CD4-positive, alpha-beta T cell (primary cell): ENCODE measurements at regions not wholly inside any gene's neighbourhood (a gene's known extent, or its start where the extent isn't known, plus 50 kb on each side); places are given as distances from the start of the nearest gene placed in this dataset.

Source experiments
- ATAC-seq: fragments of 200-7000 bp; cut with Tn5 transposase; one replicate; pipeline ENCODE4 v1.10.0; 2022; ENCODE audit warnings: mild to moderate bottlenecking; ENCODE audit not compliant: poor library complexity
- CTCF ChIA-PET: fragments of 350-600 bp; sonication (Branson Sonifier 250); formaldehyde crosslinking; loops from one replicate; lab custom pipeline; 2021; ENCODE audit warnings: antibody characterized with exemption, inconsistent platforms; lab: Charles Lee
- POLR2A ChIA-PET: fragments of 350-600 bp; sonication (Branson Sonifier 250); formaldehyde crosslinking; loops from one replicate; lab custom pipeline; 2021; ENCODE audit warnings: antibody characterized with exemption, inconsistent platforms; lab: Charles Lee
- DNase-seq, 14 experiments: peaks; one replicate each; pipeline ENCODE4 v3.0.0-alpha.2; 2013 to 2020; ENCODE audit warnings: mixed read lengths in 2 of 14
- H3K27ac ChIP-seq, 2 donors: one replicate each; pipeline versions ENCODE4 v1.5.1 to v1.7.0; 2013; ENCODE audit warnings: low read length in 2 of 2, low read depth in 1 of 2, mild to moderate bottlenecking in 1 of 2
- H3K27me3 ChIP-seq, 2 experiments: 1 replicate in 1 of 2; 2 replicates in 1 of 2; pipeline versions ENCODE4 v1.6.1 to v1.7.0; 2013; ENCODE audit warnings: low read length in 2 of 2, control low read depth in 1 of 2, mild to moderate bottlenecking in 1 of 2, moderate library complexity in 1 of 2; ENCODE audit not compliant: insufficient read depth in 2 of 2, control insufficient read depth in 1 of 2
- H3K36me3 ChIP-seq: one replicate; pipeline ENCODE4 v1.6.1; 2013; ENCODE audit warnings: low read length, control low read depth; ENCODE audit not compliant: insufficient read depth
- H3K4me1 ChIP-seq: one replicate; pipeline ENCODE4 v1.6.1; 2013; ENCODE audit warnings: low read length, control low read depth; ENCODE audit not compliant: insufficient read depth
- H3K4me3 ChIP-seq: one replicate; pipeline ENCODE4 v1.5.1; 2013; ENCODE audit warnings: mild to moderate bottlenecking, low read length, moderate library complexity
- H3K9me3 ChIP-seq, 2 experiments: 1 replicate in 1 of 2; 2 replicates in 1 of 2; pipeline versions ENCODE4 v1.6.1 to v1.7.0; 2013; ENCODE audit warnings: low read length in 2 of 2, mild to moderate bottlenecking in 2 of 2, control low read depth in 1 of 2, moderate library complexity in 1 of 2; ENCODE audit not compliant: control insufficient read depth in 1 of 2, insufficient read depth in 1 of 2
- H3K27ac Mint-ChIP-seq: one replicate; pipeline ENCODE4 v1.8.0; 2020; ENCODE audit warnings: mixed read lengths
- H3K27me3 Mint-ChIP-seq: one replicate; pipeline ENCODE4 v1.8.0; 2021; ENCODE audit warnings: mixed read lengths
- H3K36me3 Mint-ChIP-seq: one replicate; pipeline ENCODE4 v1.8.0; 2021; ENCODE audit warnings: low read depth, mixed read lengths
- H3K4me1 Mint-ChIP-seq: one replicate; pipeline ENCODE4 v1.8.0; 2021; ENCODE audit warnings: low read depth, mixed read lengths
- H3K4me3 Mint-ChIP-seq: one replicate; pipeline ENCODE4 v1.8.0; 2020; ENCODE audit warnings: mild to moderate bottlenecking, mixed read lengths
- H3K9me3 Mint-ChIP-seq: one replicate; pipeline ENCODE4 v1.8.0; 2020; ENCODE audit warnings: mixed read lengths
- CTCF ChIP-seq: fragments of 200-600 bp; IDR thresholded peaks from one replicate; pipeline ENCODE4 v1.8.0; 2022; ENCODE audit warnings: antibody characterized with exemption, mild to moderate bottlenecking
- intact Hi-C, 2 experiments: fragments of 100-400 bp; cut with DNase I in 1 of 2; cut with micrococcal nuclease in 1 of 2; formaldehyde crosslinking; loops; one replicate each; pipeline versions ENCODE4 v1.15.1 to v1.9.0; 2023 to 2025; cut with DNase I, micrococcal nuclease

GRCh38 chr4:149280806-149281205 lies 534.8 kb downstream of the IQCM start:
- no peak for DNase-seq
- no peaks in the 10 kb centered on the region for H3K27me3 ChIP-seq
- H3K27ac ChIP-seq = no peak overlapping the region
- H3K4me1 Mint-ChIP-seq = no peaks in the 10 kb centered on the region
- H3K27me3 Mint-ChIP-seq = no peaks in the 10 kb centered on the region
- TF ChIP-seq CTCF = no peak
- H3K9me3 ChIP-seq = no peaks in the 10 kb centered on the region
- no peak overlapping the region for H3K4me3 ChIP-seq
- intact Hi-C loops = no loop called here
- H3K36me3 Mint-ChIP-seq = no peaks in the 10 kb centered on the region
- H3K4me1 ChIP-seq = no peaks in the 10 kb centered on the region
- H3K4me3 Mint-ChIP-seq = no peak overlapping the region
- H3K27ac Mint-ChIP-seq = no peak overlapping the region
- ATAC-seq = no peak
- no peaks in the 10 kb centered on the region for H3K36me3 ChIP-seq
- no peaks in the 10 kb centered on the region for H3K9me3 Mint-ChIP-seq
- CTCF ChIA-PET = no interaction called here
- POLR2A ChIA-PET = no interaction called here

- TF ChIP-seq CTCF = no peak
- H3K27ac ChIP-seq = no peak overlapping the region
- CTCF ChIA-PET = no interaction called here
- intact Hi-C loops = no loop called here
- H3K9me3 Mint-ChIP-seq = no peaks in the 10 kb centered on the region
- no peaks in the 10 kb centered on the region for H3K4me1 Mint-ChIP-seq
- H3K9me3 ChIP-seq = no peaks in the 10 kb centered on the region
- no peaks in the 10 kb centered on the region for H3K27me3 ChIP-seq
- no peaks in the 10 kb centered on the region for H3K36me3 Mint-ChIP-seq
- ATAC-seq (no peak), DNase-seq (no peak)
- no peak overlapping the region for H3K27ac Mint-ChIP-seq
- H3K4me3 Mint-ChIP-seq = no peak overlapping the region
- H3K4me3 ChIP-seq = no peak overlapping the region
- POLR2A ChIA-PET = no interaction called here
- no peaks in the 10 kb centered on the region for H3K4me1 ChIP-seq
- H3K27me3 Mint-ChIP-seq = no peaks in the 10 kb centered on the region
- H3K36me3 ChIP-seq = no peaks in the 10 kb centered on the region
Observed at GRCh38 chr4:149279776-149280175, 535.9 kb downstream of the IQCM start.

- no peak for DNase-seq
- intact Hi-C loops = no loop called here
- Histone ChIP-seq H3K36me3 (no peaks in the 10 kb centered on the region), H3K27ac (no peak overlapping the region), H3K9me3 (no peaks in the 10 kb centered on the region), H3K27me3 (no peaks in the 10 kb centered on the region), H3K4me1 (no peaks in the 10 kb centered on the region), H3K4me3 (no peak overlapping the region)
- no peak for TF ChIP-seq CTCF
- ATAC-seq = no peak
- Mint-ChIP-seq H3K4me3 (no peak overlapping the region), H3K27ac (no peak overlapping the region), H3K27me3 (no peaks in the 10 kb centered on the region), H3K36me3 (no peaks in the 10 kb centered on the region), H3K4me1 (no peaks in the 10 kb centered on the region), H3K9me3 (no peaks in the 10 kb centered on the region)
- ChIA-PET POLR2A (no interaction called here), CTCF (no interaction called here)
Observed at GRCh38 chr4:149279331-149279730, 536.3 kb downstream of the IQCM start.
